Stomach (tissue), 4 donors: ENCODE measurements at regions not wholly inside any gene's neighbourhood (a gene's known extent, or its start where the extent isn't known, plus 50 kb on each side); places are given as distances from the start of the nearest gene placed in this dataset.
"Not testable (repeated sequence)": the region's sequence is repeated elsewhere in the genome, so short reads cannot be mapped to it uniquely, and the experiment has no call there.

Experiments used
- CTCF ChIP-seq, 7 experiments: fragments of 450-650 bp in 4 of 7; fragments of 200-600 bp in 3 of 7; sonication (generic) in 3 of 7; IDR thresholded peaks; one replicate each; pipeline ENCODE4 v1.5.1; 2016 to 2019; ENCODE audit warnings: antibody characterized with exemption in 7 of 7, control low read depth in 2 of 7, mild to moderate bottlenecking in 1 of 7
- POLR2A ChIP-seq, 4 donors: fragments of 450-650 bp; IDR thresholded peaks; one replicate each; pipeline ENCODE4 v1.6.1; 2016; ENCODE audit warnings: antibody characterized with exemption in 4 of 4, control low read depth in 2 of 4, mild to moderate bottlenecking in 1 of 4, moderate library complexity in 1 of 4

GRCh38 chr21:8251701-8252100 lies 2269.7 kb upstream of the TPTE start:
- not testable (repeated sequence) for TF ChIP-seq CTCF, POLR2A (IDR thresholded peaks at IDR 0.05)
